ENCODE measurements at regions not wholly inside any gene's neighbourhood (a gene's known extent, or its start where the extent isn't known, plus 50 kb on each side); places are given as distances from the start of the nearest gene placed in this dataset.

DNA sequence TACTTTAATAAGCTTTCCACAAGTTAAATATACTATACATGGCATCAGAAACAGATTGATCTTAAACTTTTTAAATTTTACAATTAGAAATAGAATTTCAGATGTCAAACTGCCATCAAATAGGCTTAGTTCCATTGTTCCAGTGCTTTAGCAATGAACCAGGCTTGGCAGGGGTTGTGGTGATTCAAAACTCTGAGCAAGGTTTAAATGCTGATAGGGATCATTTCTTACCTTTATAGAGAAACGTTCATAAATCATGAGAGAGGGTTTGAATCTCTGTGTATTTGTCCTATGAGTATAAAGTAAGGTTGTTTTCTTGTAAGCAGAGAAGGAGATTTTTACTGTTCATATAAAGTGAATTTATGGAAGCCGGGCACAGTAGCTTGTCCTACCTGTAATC, 794.5 kb upstream of the TBX3 start:
- DNase-seq, result no peak
- no peak overlapping the region for H2AFZ ChIP-seq (ENCODE audit: insufficient read depth, low read depth, low read length, poor library complexity, severe bottlenecking)
- no peak overlapping the region for H3K27ac Mint-ChIP-seq
- no peak overlapping the region for H3K27ac ChIP-seq (ENCODE audit: low read depth in 1 of 2, low read length in 2 of 2)
- WGBS (ENCODE audit: insufficient coverage), result no CpG with 5 or more reads among the region's 2 CpGs
- no peaks in the 10 kb centered on the region for H3K9me3 ChIP-seq (replicated peaks in 1 of 2; ENCODE audit: control insufficient read depth in 1 of 2, insufficient read depth in 1 of 2, low read length in 2 of 2)
- no peaks in the 10 kb centered on the region for H4K20me1 ChIP-seq (ENCODE audit: insufficient read depth, low read length)
- no peak overlapping the region for H3K4me2 ChIP-seq (replicated peaks; ENCODE audit: extremely low read depth, low read length, poor library complexity, severe bottlenecking)
- H3K4me3 Mint-ChIP-seq, result no peak overlapping the region
- H3K36me3 ChIP-seq (replicated peaks in 1 of 2; ENCODE audit: control insufficient read depth in 1 of 2, insufficient read depth in 2 of 2, low read length in 2 of 2), result no peaks in the 10 kb centered on the region
- no peak overlapping the region for H3K9ac ChIP-seq (ENCODE audit: insufficient read depth, low read length, poor library complexity, severe bottlenecking)
- H3K79me2 ChIP-seq (ENCODE audit: insufficient read depth, low read length), result no peaks in the 10 kb centered on the region
- H3K27me3 ChIP-seq (ENCODE audit: control insufficient read depth in 2 of 2, insufficient read depth in 2 of 2, low read length in 2 of 2), result no peaks in the 10 kb centered on the region
- no peaks in the 10 kb centered on the region for H3K4me1 ChIP-seq (ENCODE audit: control insufficient read depth in 1 of 2, insufficient read depth in 2 of 2, low read length in 2 of 2)
- peaks cover 0 to 4% (median 0%) of the 10 kb centered on the region in 3 donors for H3K27me3 Mint-ChIP-seq (ENCODE audit: low read depth in 3 of 3)
- TF ChIP-seq, protein P1, sequence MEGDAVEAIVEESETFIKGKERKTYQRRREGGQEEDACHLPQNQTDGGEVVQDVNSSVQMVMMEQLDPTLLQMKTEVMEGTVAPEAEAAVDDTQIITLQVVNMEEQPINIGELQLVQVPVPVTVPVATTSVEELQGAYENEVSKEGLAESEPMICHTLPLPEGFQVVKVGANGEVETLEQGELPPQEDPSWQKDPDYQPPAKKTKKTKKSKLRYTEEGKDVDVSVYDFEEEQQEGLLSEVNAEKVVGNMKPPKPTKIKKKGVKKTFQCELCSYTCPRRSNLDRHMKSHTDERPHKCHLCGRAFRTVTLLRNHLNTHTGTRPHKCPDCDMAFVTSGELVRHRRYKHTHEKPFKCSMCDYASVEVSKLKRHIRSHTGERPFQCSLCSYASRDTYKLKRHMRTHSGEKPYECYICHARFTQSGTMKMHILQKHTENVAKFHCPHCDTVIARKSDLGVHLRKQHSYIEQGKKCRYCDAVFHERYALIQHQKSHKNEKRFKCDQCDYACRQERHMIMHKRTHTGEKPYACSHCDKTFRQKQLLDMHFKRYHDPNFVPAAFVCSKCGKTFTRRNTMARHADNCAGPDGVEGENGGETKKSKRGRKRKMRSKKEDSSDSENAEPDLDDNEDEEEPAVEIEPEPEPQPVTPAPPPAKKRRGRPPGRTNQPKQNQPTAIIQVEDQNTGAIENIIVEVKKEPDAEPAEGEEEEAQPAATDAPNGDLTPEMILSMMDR (IDR thresholded peaks at IDR 0.05), result no peak
- intact Hi-C loops (cut with micrococcal nuclease), result no loop called here
- H3K9me3 Mint-ChIP-seq, result peaks cover 0 to 4% (median 2%) of the 10 kb centered on the region in 7 donors
- H3K4me1 Mint-ChIP-seq, result no peaks in the 10 kb centered on the region
- H3K4me3 ChIP-seq (replicated peaks in 1 of 3; ENCODE audit: low read depth in 2 of 3, low read length in 3 of 3), result no peak overlapping the region
- no peaks in the 10 kb centered on the region for H3K36me3 Mint-ChIP-seq

DNA sequence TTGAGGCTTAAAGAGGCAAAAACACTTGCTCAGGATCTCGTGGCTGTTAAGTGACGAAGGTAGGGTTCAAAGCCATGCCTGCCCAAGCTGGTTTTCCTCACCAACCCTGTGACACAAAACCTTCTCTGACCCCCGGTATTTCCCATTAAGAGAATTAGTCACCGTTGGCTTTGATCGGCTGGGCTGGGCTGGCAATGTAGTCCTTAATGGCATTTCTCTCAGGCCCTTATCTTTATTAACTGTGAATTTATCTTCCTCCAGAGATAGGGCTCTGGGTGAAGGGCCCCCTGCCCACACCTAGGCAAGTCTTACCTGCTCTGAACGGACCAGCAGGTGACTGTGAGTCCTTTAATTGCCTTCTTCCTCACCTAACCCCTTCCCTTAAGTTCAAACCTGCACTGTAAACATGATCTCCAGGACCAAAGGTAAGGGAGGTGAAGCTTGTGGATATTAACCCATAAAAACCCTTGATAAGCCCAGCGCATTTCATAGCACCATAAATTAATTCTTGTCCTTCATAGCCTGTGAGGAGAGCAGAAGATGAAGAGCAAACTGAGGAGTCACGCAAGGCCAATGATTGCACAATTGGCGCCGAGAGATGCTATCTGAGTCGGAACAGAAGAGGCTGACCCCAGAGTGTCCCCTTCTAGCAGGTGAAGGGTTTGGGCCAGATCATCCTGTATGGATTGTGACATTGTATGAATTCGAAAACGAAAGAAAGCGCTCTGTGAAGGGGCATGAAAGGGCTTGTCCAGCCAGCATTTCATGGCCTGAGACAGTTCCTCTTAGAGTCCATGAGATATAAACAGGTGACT, 790.8 kb upstream of the TBX3 start:
- no peaks in the 10 kb centered on the region for H4K20me1 ChIP-seq (ENCODE audit: insufficient read depth, low read length)
- Mint-ChIP-seq H3K36me3 (no peaks in the 10 kb centered on the region), H3K27me3 (ENCODE audit: low read depth in 3 of 3) (peaks cover 0 to 4% (median 1%) of the 10 kb centered on the region in 3 donors), H3K9me3 (peaks cover 0 to 5% (median 0%) of the 10 kb centered on the region in 7 donors), H3K4me1 (no peaks in the 10 kb centered on the region), H3K27ac (no peak overlapping the region), H3K4me3 (no peak overlapping the region)
- H3K27me3 ChIP-seq (ENCODE audit: control insufficient read depth in 2 of 2, insufficient read depth in 2 of 2, low read length in 2 of 2), result no peaks in the 10 kb centered on the region
- no peaks in the 10 kb centered on the region for H3K9me3 ChIP-seq (replicated peaks in 1 of 2; ENCODE audit: control insufficient read depth in 1 of 2, insufficient read depth in 1 of 2, low read length in 2 of 2)
- WGBS (ENCODE audit: insufficient coverage), result 88% methylated on average over 9 of the region's 14 CpGs
- no peaks in the 10 kb centered on the region for H3K4me1 ChIP-seq (ENCODE audit: control insufficient read depth in 1 of 2, insufficient read depth in 2 of 2, low read length in 2 of 2)
- no peaks in the 10 kb centered on the region for H3K36me3 ChIP-seq (replicated peaks in 1 of 2; ENCODE audit: control insufficient read depth in 1 of 2, insufficient read depth in 2 of 2, low read length in 2 of 2)
- DNase-seq, result no peak
- H3K4me3 ChIP-seq (replicated peaks in 1 of 3; ENCODE audit: low read depth in 2 of 3, low read length in 3 of 3), result no peak overlapping the region
- TF ChIP-seq, protein P1 (IDR thresholded peaks at IDR 0.05), result no peak
- no peak overlapping the region for H3K4me2 ChIP-seq (replicated peaks; ENCODE audit: extremely low read depth, low read length, poor library complexity, severe bottlenecking)
- intact Hi-C loops (cut with micrococcal nuclease), result no loop called here
- no peak overlapping the region for H3K27ac ChIP-seq (ENCODE audit: low read depth in 1 of 2, low read length in 2 of 2)
- H3K79me2 ChIP-seq (ENCODE audit: insufficient read depth, low read length), result no peaks in the 10 kb centered on the region
- H2AFZ ChIP-seq (ENCODE audit: insufficient read depth, low read depth, low read length, poor library complexity, severe bottlenecking), result no peak overlapping the region
- no peak overlapping the region for H3K9ac ChIP-seq (ENCODE audit: insufficient read depth, low read length, poor library complexity, severe bottlenecking)
